ENCODE measurements at regions not wholly inside any gene's neighbourhood (a gene's known extent, or its start where the extent isn't known, plus 50 kb on each side); places are given as distances from the start of the nearest gene placed in this dataset.

GRCh38 chr1:56073614-56074006, 505.8 kb downstream of the PLPP3 start:
- no peak for TF ChIP-seq CTCF (IDR thresholded peaks at IDR 0.05 in 8 of 11, conservative IDR thresholded peaks at IDR 0.05 in 3 of 11)
- TF ChIP-seq POLR2A (IDR thresholded peaks at IDR 0.05): no peak
- no peak for TF ChIP-seq POLR2AphosphoS5 (IDR thresholded peaks at IDR 0.05)
